ENCODE measurements at regions not wholly inside any gene's neighbourhood (a gene's known extent, or its start where the extent isn't known, plus 50 kb on each side); places are given as distances from the start of the nearest gene placed in this dataset.

- no peak for TF ChIP-seq POLR2A (IDR thresholded peaks at IDR 0.05)
- TF ChIP-seq, protein P1, sequence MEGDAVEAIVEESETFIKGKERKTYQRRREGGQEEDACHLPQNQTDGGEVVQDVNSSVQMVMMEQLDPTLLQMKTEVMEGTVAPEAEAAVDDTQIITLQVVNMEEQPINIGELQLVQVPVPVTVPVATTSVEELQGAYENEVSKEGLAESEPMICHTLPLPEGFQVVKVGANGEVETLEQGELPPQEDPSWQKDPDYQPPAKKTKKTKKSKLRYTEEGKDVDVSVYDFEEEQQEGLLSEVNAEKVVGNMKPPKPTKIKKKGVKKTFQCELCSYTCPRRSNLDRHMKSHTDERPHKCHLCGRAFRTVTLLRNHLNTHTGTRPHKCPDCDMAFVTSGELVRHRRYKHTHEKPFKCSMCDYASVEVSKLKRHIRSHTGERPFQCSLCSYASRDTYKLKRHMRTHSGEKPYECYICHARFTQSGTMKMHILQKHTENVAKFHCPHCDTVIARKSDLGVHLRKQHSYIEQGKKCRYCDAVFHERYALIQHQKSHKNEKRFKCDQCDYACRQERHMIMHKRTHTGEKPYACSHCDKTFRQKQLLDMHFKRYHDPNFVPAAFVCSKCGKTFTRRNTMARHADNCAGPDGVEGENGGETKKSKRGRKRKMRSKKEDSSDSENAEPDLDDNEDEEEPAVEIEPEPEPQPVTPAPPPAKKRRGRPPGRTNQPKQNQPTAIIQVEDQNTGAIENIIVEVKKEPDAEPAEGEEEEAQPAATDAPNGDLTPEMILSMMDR (IDR thresholded peaks at IDR 0.05) = no peak
Measured at GRCh38 chr18:64254399-64255093, 105.7 kb upstream of the LINC00305 start.

All from adrenal gland (tissue), 5 donors.